ENCODE measurements at regions not wholly inside any gene's neighbourhood (a gene's known extent, or its start where the extent isn't known, plus 50 kb on each side); places are given as distances from the start of the nearest gene placed in this dataset.

DNA sequence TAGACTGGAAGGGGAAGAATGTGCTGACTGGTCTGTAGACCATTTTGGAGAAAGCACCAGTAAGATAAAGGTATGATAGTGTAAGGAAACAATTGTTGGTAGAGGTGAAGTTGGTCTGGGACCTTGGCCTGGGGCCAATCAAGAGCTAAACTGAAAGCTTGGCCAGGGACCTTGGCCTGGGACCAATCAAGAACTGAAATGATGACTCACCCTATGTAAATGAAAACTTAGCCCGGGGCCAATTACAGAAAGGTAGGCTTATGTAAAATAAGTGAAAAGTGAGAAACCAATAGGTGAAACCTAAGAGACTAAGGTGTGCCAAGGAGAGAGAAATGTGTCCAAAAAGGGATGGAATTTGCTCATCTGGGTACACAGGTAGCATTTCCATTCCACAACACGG lies 776.0 kb downstream of the C12orf50 start:
- DNase-seq (ENCODE audit: low read depth in 2 of 2) = peak in 1 of 2 donors; percentile 13
- no peak overlapping the region for H3K4me3 ChIP-seq (replicated peaks in 1 of 2; ENCODE audit: low read depth in 2 of 2, low read length in 2 of 2)
- TF ChIP-seq, protein P1, sequence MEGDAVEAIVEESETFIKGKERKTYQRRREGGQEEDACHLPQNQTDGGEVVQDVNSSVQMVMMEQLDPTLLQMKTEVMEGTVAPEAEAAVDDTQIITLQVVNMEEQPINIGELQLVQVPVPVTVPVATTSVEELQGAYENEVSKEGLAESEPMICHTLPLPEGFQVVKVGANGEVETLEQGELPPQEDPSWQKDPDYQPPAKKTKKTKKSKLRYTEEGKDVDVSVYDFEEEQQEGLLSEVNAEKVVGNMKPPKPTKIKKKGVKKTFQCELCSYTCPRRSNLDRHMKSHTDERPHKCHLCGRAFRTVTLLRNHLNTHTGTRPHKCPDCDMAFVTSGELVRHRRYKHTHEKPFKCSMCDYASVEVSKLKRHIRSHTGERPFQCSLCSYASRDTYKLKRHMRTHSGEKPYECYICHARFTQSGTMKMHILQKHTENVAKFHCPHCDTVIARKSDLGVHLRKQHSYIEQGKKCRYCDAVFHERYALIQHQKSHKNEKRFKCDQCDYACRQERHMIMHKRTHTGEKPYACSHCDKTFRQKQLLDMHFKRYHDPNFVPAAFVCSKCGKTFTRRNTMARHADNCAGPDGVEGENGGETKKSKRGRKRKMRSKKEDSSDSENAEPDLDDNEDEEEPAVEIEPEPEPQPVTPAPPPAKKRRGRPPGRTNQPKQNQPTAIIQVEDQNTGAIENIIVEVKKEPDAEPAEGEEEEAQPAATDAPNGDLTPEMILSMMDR (IDR thresholded peaks at IDR 0.05; ENCODE audit: low read depth, low read length) = no peak

DNA sequence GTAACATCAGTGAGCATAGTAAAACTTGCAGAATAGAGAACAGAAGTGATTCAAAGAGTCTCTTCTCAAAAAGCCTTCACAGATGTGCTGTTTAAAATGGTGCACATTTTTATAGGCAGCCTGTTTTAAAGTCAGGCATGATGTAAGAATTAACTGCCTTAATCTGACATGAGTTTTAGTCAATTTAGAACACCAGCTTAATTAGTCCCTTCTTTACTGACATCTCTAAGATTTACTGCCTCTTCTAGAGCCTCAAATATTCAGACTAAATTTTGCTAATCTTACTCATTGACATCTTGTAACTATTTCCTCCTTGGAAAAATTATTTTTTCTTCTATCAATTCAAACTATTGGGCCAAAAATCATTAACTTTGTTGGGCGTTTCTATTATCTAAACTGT lies 782.5 kb downstream of the C12orf50 start:
- no peak for DNase-seq (ENCODE audit: low read depth in 2 of 2)
- no peak overlapping the region for H3K4me3 ChIP-seq (replicated peaks in 1 of 2; ENCODE audit: low read depth in 2 of 2, low read length in 2 of 2)
- TF ChIP-seq, protein P1 (IDR thresholded peaks at IDR 0.05; ENCODE audit: low read depth, low read length) = no peak

DNA sequence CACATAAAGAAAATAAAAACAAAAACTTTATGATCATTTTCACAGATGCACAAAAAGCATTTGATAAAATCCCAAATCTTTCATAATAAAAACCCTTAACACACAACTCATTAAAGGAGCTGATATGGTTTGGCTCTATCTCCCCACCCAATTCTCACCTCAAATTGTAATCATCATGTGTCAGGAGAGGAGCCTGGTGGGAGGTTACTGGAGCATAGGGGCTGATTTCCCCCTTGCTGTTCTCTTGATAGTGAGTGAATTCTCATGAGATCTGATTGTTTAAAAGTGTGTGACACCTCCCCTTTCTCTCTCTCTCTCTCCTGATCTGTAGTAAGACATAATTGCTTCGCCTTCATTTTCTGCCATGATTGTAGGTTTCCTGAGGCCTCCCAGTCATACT lies 790.7 kb downstream of the C12orf50 start:
- no peak overlapping the region for H3K4me3 ChIP-seq (replicated peaks in 1 of 2; ENCODE audit: low read depth in 2 of 2, low read length in 2 of 2)
- TF ChIP-seq, protein P1 (IDR thresholded peaks at IDR 0.05; ENCODE audit: low read depth, low read length) = no peak
- DNase-seq (ENCODE audit: low read depth in 2 of 2) = no peak

DNA sequence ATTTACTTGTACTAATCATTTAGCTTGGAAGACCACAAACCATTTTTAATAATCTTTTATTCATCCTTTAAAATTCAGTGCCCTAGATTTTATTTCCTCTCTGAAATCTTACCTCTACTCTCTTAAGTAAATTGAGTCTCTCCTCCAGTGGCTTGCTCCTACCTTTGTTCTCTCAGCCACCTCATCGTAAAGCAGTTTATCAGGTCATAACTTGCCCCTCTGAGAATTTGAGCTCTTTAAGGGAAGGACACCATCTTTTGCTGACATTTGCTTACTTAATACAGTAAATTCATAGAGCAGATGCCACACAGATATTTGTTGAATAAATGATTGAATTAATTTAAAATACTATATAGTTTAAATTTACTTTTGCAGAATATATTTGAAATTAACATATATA lies 794.3 kb downstream of the C12orf50 start:
- H3K4me3 ChIP-seq (replicated peaks in 1 of 2; ENCODE audit: low read depth in 2 of 2, low read length in 2 of 2) = no peak overlapping the region
- DNase-seq (ENCODE audit: low read depth in 2 of 2) = no peak
- TF ChIP-seq, protein P1 (IDR thresholded peaks at IDR 0.05; ENCODE audit: low read depth, low read length) = no peak

DNA sequence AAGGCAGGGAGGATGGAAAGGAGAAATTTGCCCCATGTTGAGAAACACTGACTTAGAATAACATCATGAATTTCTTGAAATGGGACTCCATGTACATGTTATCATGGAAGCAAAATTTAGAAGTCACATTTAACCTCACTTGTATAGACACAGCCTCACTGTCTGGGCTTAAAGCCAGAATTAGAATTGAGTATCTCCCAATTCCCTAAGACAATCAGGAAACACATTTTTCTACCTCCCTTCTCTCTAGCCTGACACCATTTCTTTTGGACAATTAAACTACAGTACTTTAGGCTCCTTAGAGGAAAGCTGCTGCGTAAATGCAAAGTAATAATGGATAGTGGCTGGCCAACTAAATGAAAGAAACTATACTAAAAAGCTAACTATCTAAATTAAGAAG lies 795.5 kb downstream of the C12orf50 start:
- TF ChIP-seq, protein P1 (IDR thresholded peaks at IDR 0.05; ENCODE audit: low read depth, low read length) = no peak
- peak; percentile 6 to 65 for DNase-seq (ENCODE audit: low read depth in 2 of 2)
- no peak overlapping the region for H3K4me3 ChIP-seq (replicated peaks in 1 of 2; ENCODE audit: low read depth in 2 of 2, low read length in 2 of 2)

DNA sequence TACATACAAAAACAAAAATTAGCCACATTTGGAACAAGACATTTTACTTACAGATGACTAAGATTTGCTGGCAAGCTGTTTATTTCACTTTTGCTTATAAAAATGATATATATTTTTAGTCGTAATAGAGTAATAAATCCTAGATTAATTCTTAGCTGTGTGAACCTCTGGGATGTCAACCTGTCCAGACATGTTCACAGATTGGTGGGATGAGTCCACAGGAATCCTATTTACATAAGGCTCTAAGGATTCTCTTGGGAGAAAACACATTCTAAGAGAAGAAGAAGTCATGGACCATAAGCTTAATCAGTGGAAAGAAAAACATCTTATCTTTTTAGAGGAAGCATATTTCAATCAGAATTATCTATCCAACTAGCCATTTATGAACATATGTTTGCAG lies 797.4 kb downstream of the C12orf50 start:
- no peak for DNase-seq (ENCODE audit: low read depth in 2 of 2)
- no peak overlapping the region for H3K4me3 ChIP-seq (replicated peaks in 1 of 2; ENCODE audit: low read depth in 2 of 2, low read length in 2 of 2)
- TF ChIP-seq, protein P1 (IDR thresholded peaks at IDR 0.05; ENCODE audit: low read depth, low read length) = no peak

DNA sequence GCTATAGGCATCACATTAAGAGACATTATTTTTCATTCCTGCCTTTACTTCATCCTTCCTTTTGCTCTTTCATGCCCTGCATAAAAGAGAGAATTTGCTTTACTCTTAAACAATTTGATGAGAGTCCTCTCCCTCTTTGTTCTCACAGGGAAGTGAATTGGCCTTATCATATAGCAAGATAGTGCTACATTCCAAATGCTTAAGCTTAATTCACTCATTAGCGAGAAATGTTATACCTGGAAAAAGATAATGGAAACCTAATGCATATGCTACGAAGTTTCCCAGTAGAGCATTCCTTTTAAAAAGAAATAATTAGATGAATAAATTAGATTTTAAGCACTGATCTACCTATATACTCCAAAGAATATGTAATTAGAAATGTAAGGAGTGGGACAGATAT lies 798.8 kb downstream of the C12orf50 start:
- TF ChIP-seq, protein P1 (IDR thresholded peaks at IDR 0.05; ENCODE audit: low read depth, low read length) = no peak
- no peak overlapping the region for H3K4me3 ChIP-seq (replicated peaks in 1 of 2; ENCODE audit: low read depth in 2 of 2, low read length in 2 of 2)
- no peak for DNase-seq (ENCODE audit: low read depth in 2 of 2)
